NCI-H1105 (cell line): ENCODE measurements at regions not wholly inside any gene's neighbourhood (a gene's known extent, or its start where the extent isn't known, plus 50 kb on each side); places are given as distances from the start of the nearest gene placed in this dataset.

Experiments
- DNase-seq: peaks from one replicate; lab custom pipeline; 2025; lab: John Stamatoyannopoulos, UW

- no peak for DNase-seq
Observed at GRCh38 chr2:217477583-217477982, 525.2 kb downstream of the TNS1 start.

GRCh38 chr2:217475791-217476190 is 527.0 kb downstream of the TNS1 start:
- no peak for DNase-seq

GRCh38 chr2:217475101-217475500 is 527.7 kb downstream of the TNS1 start:
- no peak for DNase-seq

- DNase-seq = no peak
Observed at GRCh38 chr2:217471319-217471718, 531.5 kb downstream of the TNS1 start.

- no peak for DNase-seq
Observed at GRCh38 chr2:217469203-217469810, 533.5 kb downstream of the TNS1 start.

- no peak for DNase-seq
Observed at GRCh38 chr2:217468042-217468830, 534.6 kb downstream of the TNS1 start.

- no peak for DNase-seq
Observed at GRCh38 chr2:217467331-217467730, 535.5 kb downstream of the TNS1 start.

- DNase-seq = no peak
Observed at GRCh38 chr2:217466805-217467204, 536.0 kb downstream of the TNS1 start.

- DNase-seq = no peak
Observed at GRCh38 chr2:217466104-217466503, 536.7 kb downstream of the TNS1 start.

- no peak for DNase-seq
Observed at GRCh38 chr2:217465100-217465499, 537.7 kb downstream of the TNS1 start.

GRCh38 chr2:217463402-217464075 is 539.3 kb downstream of the TNS1 start:
- no peak for DNase-seq

- no peak for DNase-seq
Observed at GRCh38 chr2:217462121-217462520, 540.7 kb downstream of the TNS1 start.

- DNase-seq = no peak
Observed at GRCh38 chr2:217461674-217462073, 541.1 kb downstream of the TNS1 start.

GRCh38 chr2:217459680-217460405 is 543.0 kb downstream of the TNS1 start:
- DNase-seq = no peak

- DNase-seq = no peak
Observed at GRCh38 chr2:217459016-217459415, 543.8 kb downstream of the TNS1 start.

- DNase-seq = no peak
Observed at GRCh38 chr2:217456016-217456415, 546.8 kb downstream of the TNS1 start.

GRCh38 chr2:217452928-217453327 is 549.9 kb downstream of the TNS1 start:
- DNase-seq = no peak

GRCh38 chr2:217451666-217452065 is 551.1 kb downstream of the TNS1 start:
- no peak for DNase-seq

- no peak for DNase-seq
Observed at GRCh38 chr2:217449444-217449843, 553.4 kb downstream of the TNS1 start.

- no peak for DNase-seq
Observed at GRCh38 chr2:217448860-217449259, 553.9 kb downstream of the TNS1 start.

- no peak for DNase-seq
Observed at GRCh38 chr2:217445723-217446122, 557.1 kb downstream of the TNS1 start.

GRCh38 chr2:217444932-217445331 is 557.9 kb downstream of the TNS1 start:
- no peak for DNase-seq

- DNase-seq = no peak
Observed at GRCh38 chr2:217444509-217444908, 558.3 kb downstream of the TNS1 start.
